ENCODE measurements at regions not wholly inside any gene's neighbourhood (a gene's known extent, or its start where the extent isn't known, plus 50 kb on each side); places are given as distances from the start of the nearest gene placed in this dataset.
"Not testable (repeated sequence)": the region's sequence is repeated elsewhere in the genome, so short reads cannot be mapped to it uniquely, and the experiment has no call there.

DNA sequence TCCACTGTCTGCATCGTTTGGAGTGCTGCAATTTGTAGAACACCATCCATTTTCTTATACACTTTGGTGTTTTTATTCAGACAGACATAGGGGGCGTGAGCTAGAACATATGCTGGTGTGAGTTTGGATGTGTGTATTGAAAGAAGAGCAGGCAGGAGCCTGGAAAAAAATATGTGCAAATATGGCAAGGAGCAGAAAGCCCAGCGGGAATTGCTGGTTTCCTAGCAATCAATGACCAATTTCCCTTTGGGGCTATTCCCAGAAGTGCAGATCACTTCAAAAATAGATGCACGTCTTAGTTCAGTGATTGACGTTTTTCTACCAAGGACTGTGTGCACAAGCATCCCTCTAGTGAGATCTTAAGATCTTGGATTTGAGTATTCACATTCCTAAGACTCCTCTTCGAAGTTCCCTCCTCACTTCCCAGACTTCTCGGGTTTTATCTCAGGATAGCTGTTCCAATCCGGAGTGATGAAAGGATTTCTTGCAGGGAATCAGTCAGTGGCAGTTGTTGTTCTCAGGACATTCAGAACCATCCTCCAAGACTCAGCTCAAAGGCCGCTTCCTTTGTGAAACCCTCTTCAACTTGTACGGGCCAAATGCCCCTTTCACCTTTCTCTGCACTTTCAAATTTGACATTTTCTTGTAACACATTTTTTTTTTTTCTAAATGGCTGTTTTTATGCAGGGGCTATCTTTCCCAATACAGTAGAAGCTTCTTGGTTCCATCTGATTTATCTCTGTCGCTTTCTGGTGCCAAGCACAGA lies 268.7 kb upstream of the ASIC2 start:
- DNase-seq: no peak
- no peak overlapping the region for H3K27ac ChIP-seq
- no peaks in the 10 kb centered on the region for H3K4me1 ChIP-seq
- no peak overlapping the region for H3K4me3 ChIP-seq
- H3K36me3 ChIP-seq: no peaks in the 10 kb centered on the region
- H3K27me3 ChIP-seq: peaks cover 5% of the 10 kb centered on the region; the same call in 1 of the 2 replicates
- H3K9me3 ChIP-seq (replicated peaks): no peaks in the 10 kb centered on the region; the same call in 1 of the 2 replicates

DNA sequence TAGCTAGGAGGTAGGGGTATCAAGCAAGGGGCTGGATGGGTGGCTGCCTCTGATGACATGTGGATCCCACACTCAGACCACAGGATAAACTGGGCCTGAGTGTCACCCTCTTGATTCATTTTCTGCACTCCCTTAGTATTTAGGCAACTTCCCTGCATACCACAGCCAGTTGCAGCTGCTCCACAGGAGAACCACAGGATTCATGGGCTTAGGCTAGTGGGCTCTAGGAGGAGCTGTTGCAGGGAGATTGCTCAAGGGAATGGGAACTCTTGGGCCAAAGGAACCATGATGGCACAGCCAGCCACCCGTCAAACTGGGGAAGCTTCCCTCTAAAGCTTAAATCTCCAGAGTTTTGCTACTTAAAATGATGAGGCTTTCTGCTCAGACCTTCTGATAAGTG lies 269.7 kb upstream of the ASIC2 start:
- H3K9me3 ChIP-seq (replicated peaks): no peaks in the 10 kb centered on the region
- H3K36me3 ChIP-seq: no peaks in the 10 kb centered on the region
- H3K27ac ChIP-seq: no peak overlapping the region
- DNase-seq: peak in 1 of 2 experiments; percentile 8
- no peaks in the 10 kb centered on the region for H3K4me1 ChIP-seq
- H3K4me3 ChIP-seq: no peak overlapping the region
- H3K27me3 ChIP-seq: peaks cover 5% of the 10 kb centered on the region; the same call in 1 of the 2 replicates

DNA sequence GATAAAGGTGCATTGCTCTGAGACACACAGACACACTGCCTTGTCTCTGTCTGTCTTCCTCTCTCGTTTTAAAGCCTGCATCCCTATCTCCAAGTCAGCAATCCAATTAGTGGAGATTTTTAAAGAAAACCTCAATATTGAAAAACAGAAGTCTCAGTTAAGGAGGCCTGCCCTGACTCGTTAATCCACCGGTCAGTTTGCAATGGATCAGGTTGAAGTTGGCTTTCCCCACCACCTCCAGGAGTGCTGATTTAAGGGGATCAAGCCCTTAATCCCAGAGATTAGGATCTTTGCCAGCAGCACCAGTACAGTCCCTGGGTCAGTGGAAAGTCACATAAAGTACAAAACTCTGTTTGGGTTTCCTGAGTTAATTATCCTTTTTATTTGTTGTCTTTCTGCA lies 271.1 kb upstream of the ASIC2 start:
- no peak for DNase-seq
- H3K36me3 ChIP-seq: no peaks in the 10 kb centered on the region
- peaks cover 5% of the 10 kb centered on the region; the same call in 1 of the 2 replicates for H3K27me3 ChIP-seq
- H3K27ac ChIP-seq: no peak overlapping the region
- no peak overlapping the region for H3K4me3 ChIP-seq
- no peaks in the 10 kb centered on the region for H3K9me3 ChIP-seq (replicated peaks)
- no peaks in the 10 kb centered on the region for H3K4me1 ChIP-seq

DNA sequence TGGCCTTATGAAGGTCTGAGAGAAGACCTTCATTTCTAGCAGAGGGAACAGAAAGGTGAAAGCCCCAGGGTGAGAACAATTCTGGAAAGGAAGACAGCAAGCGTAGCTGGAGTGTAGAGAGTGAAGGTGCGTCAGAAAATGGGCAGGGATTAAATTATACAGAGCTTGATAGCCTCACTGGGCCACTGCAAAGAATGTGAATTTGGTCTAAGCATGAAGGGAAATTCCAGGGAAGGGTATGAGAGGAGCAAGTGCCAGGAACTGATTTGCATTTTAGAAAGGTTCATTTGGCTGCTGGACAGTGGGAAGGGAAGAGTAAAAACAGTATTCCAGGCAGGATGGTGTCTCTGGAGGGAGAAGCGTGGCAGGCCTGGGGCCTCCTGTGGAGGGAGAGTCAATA lies 274.1 kb upstream of the ASIC2 start:
- peaks cover 5% of the 10 kb centered on the region for H3K27me3 ChIP-seq
- no peaks in the 10 kb centered on the region for H3K9me3 ChIP-seq (replicated peaks)
- H3K36me3 ChIP-seq: no peaks in the 10 kb centered on the region
- no peaks in the 10 kb centered on the region for H3K4me1 ChIP-seq
- H3K4me3 ChIP-seq: no peak overlapping the region
- no peak overlapping the region for H3K27ac ChIP-seq
- no peak for DNase-seq

DNA sequence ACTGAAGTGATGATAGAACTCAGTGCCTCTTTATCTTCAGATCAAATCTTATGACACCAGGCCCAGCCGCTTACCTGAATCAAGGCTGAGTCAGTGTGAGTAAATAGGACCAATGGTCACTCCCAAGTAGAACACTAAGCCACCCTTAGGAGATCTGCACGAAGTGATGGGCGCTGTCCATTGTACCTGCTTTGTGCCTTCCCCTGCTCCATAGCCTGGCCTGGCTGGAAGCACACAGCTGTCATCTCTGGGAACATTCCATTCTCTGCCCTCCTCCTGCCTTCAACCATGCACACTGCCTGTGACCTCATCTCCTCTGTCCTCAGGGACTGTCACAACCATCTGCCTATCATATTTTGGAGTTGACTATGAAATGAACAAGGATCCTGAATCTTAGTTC lies 279.5 kb upstream of the ASIC2 start:
- Histone ChIP-seq H3K9me3 (replicated peaks) (no peaks in the 10 kb centered on the region), H3K27me3 (no peaks in the 10 kb centered on the region; the same call in 1 of the 2 replicates), H3K27ac (no peak overlapping the region), H3K36me3 (no peaks in the 10 kb centered on the region), H3K4me3 (no peak overlapping the region), H3K4me1 (no peaks in the 10 kb centered on the region)
- DNase-seq: peak; percentile 37 to 50

DNA sequence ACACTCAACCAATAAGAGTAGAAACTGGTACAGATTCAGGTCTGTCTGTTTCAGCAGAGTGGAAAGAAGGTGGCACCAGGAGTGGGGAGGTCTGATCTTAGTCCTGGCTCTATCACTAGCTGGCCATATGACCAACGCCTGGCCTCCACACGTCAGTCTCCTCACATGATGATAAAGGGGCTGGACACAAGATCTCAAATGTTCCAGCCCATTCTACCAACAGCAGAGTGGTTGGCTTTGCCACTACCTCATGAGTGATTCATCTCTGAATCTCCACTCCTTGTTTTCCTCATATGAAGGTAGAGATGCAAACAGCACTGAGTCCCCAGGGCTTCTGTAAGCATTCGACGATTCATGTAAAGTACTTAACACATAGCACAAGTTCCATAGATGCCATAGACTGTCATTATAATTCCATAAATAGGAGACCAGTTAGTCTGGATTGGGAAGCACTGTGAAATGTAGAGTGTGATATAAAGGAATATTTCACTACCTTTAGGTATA lies 281.9 kb upstream of the ASIC2 start:
- DNase-seq: no peak
- no peak overlapping the region for H3K4me3 ChIP-seq
- no peaks in the 10 kb centered on the region for H3K4me1 ChIP-seq
- no peaks in the 10 kb centered on the region for H3K36me3 ChIP-seq
- no peak overlapping the region for H3K27ac ChIP-seq
- no peaks in the 10 kb centered on the region; the same call in 1 of the 2 replicates for H3K27me3 ChIP-seq
- no peaks in the 10 kb centered on the region for H3K9me3 ChIP-seq (replicated peaks)

DNA sequence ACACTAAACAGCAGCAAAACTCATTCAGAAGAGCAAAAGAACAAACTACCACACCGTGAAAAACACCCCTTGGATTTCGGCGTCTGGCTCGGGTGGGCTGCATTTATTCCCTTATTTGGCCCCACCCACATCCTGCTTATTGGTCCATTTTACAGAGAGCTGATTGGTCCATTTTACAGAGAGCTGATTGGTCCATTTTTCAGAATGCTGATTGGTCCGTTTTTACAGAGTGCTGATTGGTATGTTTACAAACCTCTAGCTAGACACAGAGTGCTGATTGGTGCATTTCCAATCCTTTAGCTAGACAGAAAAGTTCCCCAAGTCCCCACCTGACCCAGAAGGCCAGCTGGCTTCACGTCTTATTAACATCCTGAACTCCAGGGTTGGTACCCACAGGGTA lies 286.6 kb upstream of the ASIC2 start:
- not testable (repeated sequence) for H3K27me3 ChIP-seq; H3K36me3 ChIP-seq; H3K27ac ChIP-seq; H3K4me3 ChIP-seq; H3K4me1 ChIP-seq; DNase-seq; H3K9me3 ChIP-seq (replicated peaks)

DNA sequence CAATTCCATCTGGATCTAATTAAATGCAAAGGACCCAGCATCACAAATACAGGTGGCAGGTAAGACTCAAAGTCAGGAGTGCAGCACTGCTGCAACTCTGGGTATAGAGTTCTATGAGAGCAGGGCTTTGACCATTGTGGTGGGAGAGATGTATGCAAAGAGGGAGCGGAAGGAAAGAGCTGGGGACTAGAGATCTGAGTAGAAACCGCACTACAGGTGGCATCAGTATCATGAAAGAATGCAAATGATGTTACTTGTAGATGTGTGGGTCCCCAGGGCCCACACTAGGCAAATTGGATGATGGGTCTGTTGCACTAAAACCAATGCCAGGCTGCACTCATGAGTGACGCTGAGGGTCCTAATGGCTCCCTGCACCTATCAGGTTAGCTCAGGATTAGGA lies 287.1 kb upstream of the ASIC2 start:
- Histone ChIP-seq H3K27me3 (no peaks in the 10 kb centered on the region; the same call in 1 of the 2 replicates), H3K4me3 (no peak overlapping the region), H3K4me1 (no peaks in the 10 kb centered on the region), H3K9me3 (replicated peaks) (no peaks in the 10 kb centered on the region), H3K27ac (no peak overlapping the region), H3K36me3 (no peaks in the 10 kb centered on the region)
- DNase-seq: no peak

DNA sequence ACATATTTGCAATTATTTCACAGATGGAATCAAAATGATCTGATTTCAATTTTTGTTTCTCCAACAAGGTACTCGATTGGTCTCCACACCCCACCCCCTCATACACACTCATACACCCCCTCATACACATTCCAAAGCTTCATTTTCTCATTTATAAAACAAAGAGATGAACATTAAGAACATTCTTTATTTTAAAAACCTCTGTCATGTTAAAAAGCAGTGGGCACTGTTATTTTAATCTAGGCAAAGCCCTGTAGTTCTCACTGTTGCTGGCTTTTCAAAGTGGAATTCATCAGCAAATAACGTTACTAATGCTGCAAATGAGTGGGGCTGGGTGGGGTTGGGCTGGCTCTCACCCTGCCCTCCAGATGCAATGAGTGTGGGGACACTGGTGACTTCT lies 289.6 kb upstream of the ASIC2 start:
- Histone ChIP-seq H3K27me3 (no peaks in the 10 kb centered on the region; the same call in 1 of the 2 replicates), H3K9me3 (replicated peaks) (no peaks in the 10 kb centered on the region), H3K4me3 (no peak overlapping the region), H3K4me1 (no peaks in the 10 kb centered on the region), H3K36me3 (no peaks in the 10 kb centered on the region), H3K27ac (no peak overlapping the region)
- no peak for DNase-seq

DNA sequence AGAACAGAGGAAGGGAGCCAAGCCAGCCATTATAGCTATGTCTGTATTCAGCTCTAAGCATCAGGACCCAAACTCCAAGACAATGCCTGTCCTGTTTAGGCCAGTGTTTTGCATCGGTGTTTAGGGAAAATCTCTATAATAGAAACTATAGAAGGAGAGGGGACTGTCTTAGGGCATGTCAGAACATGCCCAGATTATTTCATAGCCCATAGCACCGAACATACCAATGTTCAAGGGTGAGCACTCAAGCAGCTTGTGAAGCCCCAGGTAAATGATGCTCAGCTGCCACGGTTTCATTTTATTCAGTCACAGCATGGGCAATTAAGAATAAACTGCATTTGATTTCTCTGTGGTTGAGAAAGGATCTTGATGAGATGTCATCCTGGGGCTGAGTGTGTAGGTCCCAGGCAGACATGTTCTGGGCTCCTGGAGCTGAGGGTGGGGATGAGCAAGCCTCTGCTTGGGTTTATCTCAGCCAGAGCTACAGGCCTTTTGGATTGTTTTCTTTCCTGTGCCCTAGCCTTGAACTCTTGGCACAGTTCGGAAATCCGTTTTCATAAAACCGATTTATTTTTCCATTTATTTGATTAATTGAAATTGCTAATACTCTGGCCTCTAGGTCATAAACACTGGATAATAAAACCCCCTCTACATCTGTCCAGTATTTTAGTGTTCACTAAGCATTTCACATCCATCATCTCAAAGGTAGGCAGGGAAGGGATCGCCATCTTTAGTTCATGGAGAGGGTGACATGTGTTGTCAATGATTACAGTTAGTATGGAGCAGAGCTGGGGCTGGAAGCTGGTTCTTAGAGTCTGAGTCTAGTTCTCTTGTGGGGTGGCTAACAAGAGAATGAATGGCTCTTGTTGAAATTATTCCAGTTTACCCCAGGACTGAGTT lies 290.7 kb upstream of the ASIC2 start:
- H3K36me3 ChIP-seq: no peaks in the 10 kb centered on the region
- DNase-seq: no peak
- H3K27me3 ChIP-seq: peaks cover 4% of the 10 kb centered on the region; the same call in 1 of the 2 replicates
- no peak overlapping the region for H3K4me3 ChIP-seq
- no peaks in the 10 kb centered on the region for H3K4me1 ChIP-seq
- no peak overlapping the region for H3K27ac ChIP-seq
- H3K9me3 ChIP-seq (replicated peaks): no peaks in the 10 kb centered on the region

DNA sequence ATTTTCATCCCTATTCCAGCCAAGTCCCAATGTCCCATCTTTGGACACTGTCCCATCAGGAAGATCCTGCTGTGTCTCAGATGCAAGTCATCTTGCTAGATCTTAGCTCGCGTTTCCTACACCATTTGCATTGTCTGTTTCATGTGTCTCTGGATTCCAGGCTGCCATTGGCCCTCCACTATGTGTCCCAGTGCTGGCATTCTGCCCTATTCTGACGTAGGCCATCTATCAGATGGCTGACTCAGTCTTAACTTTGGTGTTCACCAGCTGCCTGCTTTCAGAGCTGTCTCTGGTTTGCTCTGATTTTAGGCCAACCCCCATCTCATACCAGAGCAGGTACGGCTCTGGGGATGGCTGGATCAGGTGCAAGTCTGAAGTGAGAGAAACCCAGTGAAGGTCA lies 300.9 kb upstream of the ASIC2 start:
- Histone ChIP-seq H3K27me3 (peaks cover 5% of the 10 kb centered on the region), H3K36me3 (no peaks in the 10 kb centered on the region), H3K4me3 (no peak overlapping the region), H3K4me1 (no peaks in the 10 kb centered on the region), H3K27ac (no peak overlapping the region), H3K9me3 (replicated peaks) (no peaks in the 10 kb centered on the region)
- peak in 1 of 2 experiments; percentile 15 for DNase-seq

DNA sequence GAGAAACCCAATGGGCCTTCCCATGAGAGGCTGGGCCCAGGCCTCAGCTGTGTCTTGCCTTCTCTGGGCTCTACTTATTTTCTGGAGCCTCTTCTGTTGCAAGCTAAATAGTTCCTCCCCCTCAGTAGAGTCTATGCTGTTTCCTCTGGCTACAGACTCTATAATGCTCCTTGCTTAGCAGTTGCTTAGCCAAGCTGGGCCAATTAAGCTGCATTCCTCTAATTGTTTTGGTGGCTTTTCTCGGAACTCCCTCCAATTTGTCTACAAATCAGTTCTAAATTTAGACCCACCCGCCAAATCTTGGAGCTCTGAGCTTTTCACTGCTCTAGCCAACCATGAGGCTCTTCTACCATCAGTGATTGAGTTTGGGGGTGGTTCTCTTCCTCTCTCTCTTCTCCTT lies 302.7 kb upstream of the ASIC2 start:
- Histone ChIP-seq H3K27me3 (peaks cover 5% of the 10 kb centered on the region), H3K4me3 (no peak overlapping the region), H3K9me3 (replicated peaks) (no peaks in the 10 kb centered on the region), H3K4me1 (no peaks in the 10 kb centered on the region), H3K36me3 (no peaks in the 10 kb centered on the region), H3K27ac (no peak overlapping the region)
- no peak for DNase-seq

DNA sequence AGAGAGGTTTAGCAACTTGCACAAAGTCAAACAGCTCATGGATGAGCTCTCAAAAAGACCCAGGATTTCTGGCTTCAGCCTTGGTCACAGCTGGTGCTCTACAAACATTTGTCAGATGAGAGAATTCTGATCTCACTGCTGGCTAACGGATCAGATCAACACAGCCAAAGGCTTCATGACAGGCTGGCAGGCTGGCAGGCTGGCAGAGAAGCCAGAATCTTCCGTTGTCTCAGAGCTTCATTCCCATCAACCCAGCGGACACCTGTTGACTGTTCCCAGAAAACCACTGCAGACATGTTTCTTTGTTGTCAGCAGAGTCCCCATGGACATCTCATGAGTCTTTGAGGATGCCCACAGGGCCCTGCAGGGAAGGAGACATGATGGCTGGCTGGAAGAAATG lies 303.8 kb upstream of the ASIC2 start:
- Histone ChIP-seq H3K9me3 (replicated peaks) (no peaks in the 10 kb centered on the region), H3K4me3 (no peak overlapping the region), H3K4me1 (no peaks in the 10 kb centered on the region), H3K27ac (no peak overlapping the region), H3K27me3 (peaks cover 5% of the 10 kb centered on the region), H3K36me3 (no peaks in the 10 kb centered on the region)
- DNase-seq: no peak

DNA sequence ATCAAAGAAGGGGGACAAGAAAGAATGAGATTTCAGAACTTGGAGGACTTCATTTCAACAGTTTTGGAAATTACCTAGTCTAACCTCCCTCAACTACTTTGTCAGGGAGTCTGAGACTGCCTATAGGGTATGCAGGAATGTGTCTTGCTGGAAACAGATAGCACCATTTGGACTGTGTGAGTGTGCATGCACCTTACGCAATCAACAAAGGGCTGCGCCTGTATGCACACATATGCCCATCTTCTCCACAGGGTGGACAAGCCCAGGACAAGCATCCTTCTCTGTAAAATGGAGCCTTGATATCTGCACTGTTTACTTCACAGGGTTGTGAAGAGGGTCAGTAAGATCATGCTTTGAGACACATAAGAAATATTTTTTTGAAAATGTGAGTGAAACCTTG lies 305.7 kb upstream of the ASIC2 start:
- Histone ChIP-seq H3K27me3 (peaks cover 5% of the 10 kb centered on the region), H3K9me3 (replicated peaks) (no peaks in the 10 kb centered on the region), H3K36me3 (no peaks in the 10 kb centered on the region), H3K4me3 (no peak overlapping the region), H3K4me1 (no peaks in the 10 kb centered on the region), H3K27ac (no peak overlapping the region)
- DNase-seq: no peak

DNA sequence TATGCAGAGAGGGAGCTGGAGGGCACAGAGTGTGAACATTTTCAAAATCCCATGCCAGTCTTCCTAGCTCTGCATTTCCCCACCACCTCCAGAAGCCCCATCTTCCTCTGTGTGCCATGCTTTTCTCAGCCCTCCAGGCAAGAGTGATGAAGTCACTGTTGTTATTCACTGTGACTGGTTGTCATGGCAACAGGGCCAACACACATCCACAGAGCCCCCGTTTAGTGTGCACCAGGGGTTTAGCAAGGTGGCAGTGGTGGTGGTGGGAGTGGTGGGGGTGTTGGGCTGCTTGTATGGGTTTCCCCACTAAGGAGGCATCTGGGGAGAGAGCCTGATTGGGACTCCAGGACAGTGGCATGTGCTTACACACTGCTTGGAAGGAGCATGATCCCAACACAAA lies 309.9 kb upstream of the ASIC2 start:
- no peak overlapping the region for H3K27ac ChIP-seq
- H3K36me3 ChIP-seq: no peaks in the 10 kb centered on the region
- no peaks in the 10 kb centered on the region for H3K9me3 ChIP-seq (replicated peaks)
- H3K27me3 ChIP-seq: peaks cover 17% of the 10 kb centered on the region
- no peak for DNase-seq
- no peaks in the 10 kb centered on the region for H3K4me1 ChIP-seq
- H3K4me3 ChIP-seq: no peak overlapping the region

All from SJCRH30 (cell line).